Endothelial cell of umbilical vein (primary cell): ENCODE measurements at regions not wholly inside any gene's neighbourhood (a gene's known extent, or its start where the extent isn't known, plus 50 kb on each side); places are given as distances from the start of the nearest gene placed in this dataset.

Experiments used
- CTCF ChIP-seq, 2 donors: IDR thresholded peaks; 1 replicate in 1 of 2; 2 replicates in 1 of 2; pipeline ENCODE4 v1.5.1; 2011; ENCODE audit warnings: low read length in 2 of 2, mild to moderate bottlenecking in 2 of 2, moderate library complexity in 2 of 2, control low read depth in 1 of 2, inconsistent platforms in 1 of 2, low read depth in 1 of 2; ENCODE audit not compliant: insufficient read depth in 1 of 2; ENCODE audit errors: extremely low read depth in 1 of 2
- EZH2 ChIP-seq: IDR thresholded peaks from 2 replicates; pipeline ENCODE4 v1.6.1; 2012; ENCODE audit warnings: borderline replicate concordance, low read depth, mild to moderate bottlenecking, moderate library complexity, low read length, inconsistent platforms; ENCODE audit not compliant: severe bottlenecking
- FOS ChIP-seq: IDR thresholded peaks from 2 replicates; pipeline ENCODE4 v1.6.1; 2011; ENCODE audit warnings: mild to moderate bottlenecking, low read length, moderate library complexity, borderline replicate concordance; ENCODE audit not compliant: insufficient read depth
- JUN ChIP-seq: IDR thresholded peaks from 2 replicates; pipeline ENCODE4 v1.6.1; 2011; ENCODE audit warnings: borderline replicate concordance, low read depth; ENCODE audit not compliant: insufficient read length, insufficient read depth
- MAX ChIP-seq: IDR thresholded peaks from 2 replicates; pipeline ENCODE4 v1.6.1; 2011; ENCODE audit not compliant: insufficient read depth, insufficient read length
- POLR2A ChIP-seq: IDR thresholded peaks from 2 replicates; pipeline ENCODE4 v1.6.1; 2012; ENCODE audit warnings: low read depth, mild to moderate bottlenecking, control low read depth, low read length

GRCh38 chr2:145016711-145017110 is 496.8 kb upstream of the ZEB2 start:
- TF ChIP-seq EZH2 (no peak), POLR2A (no peak), CTCF (IDR thresholded peaks at IDR 0.05; ENCODE audit: extremely low read depth in 1 of 2, insufficient read depth in 1 of 2, low read depth in 1 of 2, low read length in 2 of 2) (no peak), FOS (no peak), JUN (no peak), MAX (no peak)
